ENCODE measurements at regions not wholly inside any gene's neighbourhood (a gene's known extent, or its start where the extent isn't known, plus 50 kb on each side); places are given as distances from the start of the nearest gene placed in this dataset.
"Not testable (repeated sequence)": the region's sequence is repeated elsewhere in the genome, so short reads cannot be mapped to it uniquely, and the experiment has no call there.

- not testable (repeated sequence) for DNase-seq (ENCODE audit: low spot score)
Observed at GRCh38 chr12:83696311-83696710, 1009.6 kb downstream of the TMTC2 start.

DNA sequence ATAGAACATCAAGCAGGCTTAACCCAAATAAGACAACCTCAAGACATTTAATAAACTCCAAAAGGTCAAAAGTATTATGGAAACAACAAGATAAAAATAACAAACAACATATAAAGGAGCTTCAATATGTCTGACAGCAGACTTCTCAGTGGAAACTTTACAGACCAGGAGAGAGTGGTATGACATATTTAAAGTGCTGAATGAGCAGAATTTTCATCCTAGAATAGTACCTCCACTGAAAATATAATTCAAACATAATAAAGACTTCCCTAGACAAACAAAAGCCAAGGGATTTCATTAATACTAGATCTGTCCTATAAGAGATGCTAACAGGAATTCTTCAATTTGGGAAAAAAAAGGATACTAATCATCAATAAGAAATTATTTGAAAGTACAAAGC, 1005.0 kb downstream of the TMTC2 start:
- no peak for DNase-seq (ENCODE audit: low spot score)

DNA sequence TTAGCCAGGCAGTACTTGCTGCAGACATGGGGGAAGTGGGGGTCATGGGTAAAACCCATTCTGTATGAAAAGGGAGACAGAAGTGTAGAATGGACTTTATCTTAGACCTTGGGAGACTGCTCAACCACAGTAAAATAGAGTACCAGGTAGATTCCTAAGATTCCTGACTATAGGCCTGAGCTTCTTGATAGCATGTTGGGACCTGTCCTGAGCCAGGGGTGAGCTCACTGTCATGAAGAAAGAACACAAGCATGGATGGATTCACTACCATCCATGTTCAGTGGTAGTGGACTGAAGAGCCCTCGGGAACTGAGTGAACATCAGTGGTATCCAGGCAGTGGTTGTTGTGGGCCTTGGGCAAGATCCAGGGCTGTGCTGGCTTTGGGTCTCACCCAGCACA, 1003.8 kb downstream of the TMTC2 start:
- DNase-seq (ENCODE audit: low spot score), result no peak

DNA sequence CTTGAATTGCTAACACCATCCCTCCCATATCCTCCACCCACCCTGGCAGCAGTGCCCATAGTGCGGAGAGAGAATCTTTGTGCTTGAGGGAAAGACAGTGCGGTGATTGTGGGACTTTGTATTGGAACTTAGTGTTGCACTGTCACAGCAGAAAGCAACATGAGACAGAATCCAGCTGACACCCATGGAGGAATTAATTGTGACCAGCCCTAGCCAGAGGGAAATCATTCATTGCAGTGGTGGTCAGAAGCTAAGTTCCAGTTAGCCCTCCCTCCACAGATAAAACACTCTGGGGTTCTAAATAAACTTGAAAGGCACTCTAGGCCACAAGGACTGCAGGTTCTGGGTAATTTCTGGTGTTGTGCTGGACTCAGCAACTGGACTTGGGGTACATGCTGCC, 1002.6 kb downstream of the TMTC2 start:
- no peak for DNase-seq (ENCODE audit: low spot score)

- no peak for DNase-seq (ENCODE audit: low spot score)
Observed at GRCh38 chr12:83676781-83677295, 990.1 kb downstream of the TMTC2 start.

- DNase-seq (ENCODE audit: low spot score), result no peak
Observed at GRCh38 chr12:83666690-83667089, 980.0 kb downstream of the TMTC2 start.

DNA sequence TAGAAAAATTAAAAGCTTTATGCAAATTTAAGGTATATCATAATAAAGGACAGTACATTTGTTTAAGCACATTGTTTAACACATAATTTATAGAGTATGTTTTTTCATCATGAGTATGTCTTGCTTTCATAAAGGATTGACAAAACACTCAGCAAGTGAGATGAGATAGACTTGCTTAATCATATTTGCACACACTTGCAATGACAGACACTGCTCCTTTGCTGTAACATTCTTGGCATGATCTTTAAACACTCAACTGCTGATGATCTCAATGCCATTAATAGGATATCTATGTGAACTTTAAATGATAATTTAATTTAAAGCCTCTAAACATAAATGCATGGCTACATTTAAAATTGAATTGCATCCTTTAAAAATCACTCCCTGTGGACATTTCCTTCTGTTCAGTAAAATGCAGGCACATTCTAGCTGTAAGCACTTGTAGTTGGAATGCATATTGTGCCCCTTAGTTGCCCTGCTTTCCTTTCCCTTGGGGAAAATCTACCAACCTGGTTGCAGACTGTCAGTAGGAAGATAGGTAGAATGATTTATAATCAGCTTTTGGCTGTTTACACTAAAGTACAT, 979.0 kb downstream of the TMTC2 start:
- no peak for DNase-seq (ENCODE audit: low spot score)

DNA sequence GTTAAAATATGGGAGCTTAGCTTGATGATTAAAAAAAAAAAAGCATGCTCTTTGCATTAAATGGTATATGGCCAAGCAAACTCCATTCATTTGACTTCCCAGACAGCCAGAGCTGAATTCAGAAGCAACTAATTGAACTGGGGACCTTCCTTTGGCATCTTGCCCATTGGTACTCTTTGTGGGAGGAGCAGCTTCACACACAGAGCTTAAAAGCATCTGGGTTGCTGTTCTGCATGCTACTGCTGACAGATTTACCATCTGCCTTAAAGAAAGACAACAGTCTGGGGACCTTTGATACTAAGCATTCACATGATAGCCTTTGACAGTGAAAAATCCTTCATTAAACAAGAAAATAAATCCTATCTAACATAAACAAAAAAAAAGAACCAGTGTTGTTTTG, 977.9 kb downstream of the TMTC2 start:
- DNase-seq (ENCODE audit: low spot score), result no peak

GRCh38 chr12:83660727-83661358, 974.1 kb downstream of the TMTC2 start:
- no peak for DNase-seq (ENCODE audit: low spot score)

DNA sequence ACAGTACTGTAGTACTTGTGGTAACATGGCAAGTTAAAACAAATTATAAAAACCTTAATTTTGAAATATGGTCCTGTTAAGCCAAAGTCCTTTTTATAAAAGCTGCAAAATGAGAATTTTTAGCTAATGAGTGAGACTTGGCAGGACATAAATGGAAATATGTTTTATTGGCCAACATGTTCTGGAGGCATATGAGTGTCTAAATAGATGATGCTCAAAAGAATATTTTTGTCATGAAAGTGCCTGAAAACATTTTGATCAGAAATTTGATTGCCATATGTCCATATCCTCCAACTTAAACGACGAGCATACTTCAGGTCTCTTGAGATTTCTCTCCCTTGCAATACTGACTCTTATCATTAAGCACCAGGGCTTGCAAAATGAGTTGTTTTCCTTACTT, 972.6 kb downstream of the TMTC2 start:
- DNase-seq (ENCODE audit: low spot score), result no peak

- no peak for DNase-seq (ENCODE audit: low spot score)
Observed at GRCh38 chr12:83656004-83656403, 969.3 kb downstream of the TMTC2 start.

DNA sequence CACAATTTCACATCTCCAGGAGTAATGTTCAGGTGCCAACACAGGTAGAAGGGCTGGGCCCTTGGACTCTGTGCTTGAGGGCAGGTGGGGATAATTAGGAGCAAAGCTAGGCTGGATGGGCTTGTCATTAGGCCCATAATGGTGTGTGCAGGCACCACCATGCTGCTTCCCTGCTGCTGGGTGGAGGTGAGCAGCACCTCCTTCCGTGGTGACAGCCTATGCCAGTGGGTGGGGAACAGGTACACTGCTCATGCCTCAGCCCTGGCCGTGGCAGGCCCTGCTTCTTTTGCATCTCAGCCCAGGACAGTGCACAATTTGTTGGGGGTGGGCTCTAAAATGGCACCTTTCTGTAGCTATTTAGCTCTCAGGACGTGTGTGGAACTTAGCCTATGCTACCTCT, 955.5 kb downstream of the TMTC2 start:
- no peak for DNase-seq (ENCODE audit: low spot score)

DNA sequence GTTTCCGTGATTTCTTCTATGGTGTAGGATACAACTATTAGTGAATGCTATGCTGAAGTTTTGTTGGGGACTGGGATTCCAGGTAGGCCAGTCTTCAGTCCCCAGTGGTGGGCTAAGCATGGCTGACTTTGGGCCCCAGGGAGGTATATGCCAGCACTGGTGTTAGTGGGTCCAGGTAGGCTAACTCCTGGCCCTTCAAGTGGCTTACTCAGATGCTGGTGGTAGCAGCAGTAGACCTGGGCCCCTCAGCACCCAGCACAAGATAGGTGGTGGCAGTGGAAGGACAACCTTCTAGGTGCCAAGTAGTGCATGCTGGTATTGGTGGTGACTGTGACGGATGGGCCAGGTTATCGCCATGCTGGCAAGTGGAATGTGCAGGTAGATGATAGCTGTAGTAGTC, 955.1 kb downstream of the TMTC2 start:
- DNase-seq (ENCODE audit: low spot score), result no peak

DNA sequence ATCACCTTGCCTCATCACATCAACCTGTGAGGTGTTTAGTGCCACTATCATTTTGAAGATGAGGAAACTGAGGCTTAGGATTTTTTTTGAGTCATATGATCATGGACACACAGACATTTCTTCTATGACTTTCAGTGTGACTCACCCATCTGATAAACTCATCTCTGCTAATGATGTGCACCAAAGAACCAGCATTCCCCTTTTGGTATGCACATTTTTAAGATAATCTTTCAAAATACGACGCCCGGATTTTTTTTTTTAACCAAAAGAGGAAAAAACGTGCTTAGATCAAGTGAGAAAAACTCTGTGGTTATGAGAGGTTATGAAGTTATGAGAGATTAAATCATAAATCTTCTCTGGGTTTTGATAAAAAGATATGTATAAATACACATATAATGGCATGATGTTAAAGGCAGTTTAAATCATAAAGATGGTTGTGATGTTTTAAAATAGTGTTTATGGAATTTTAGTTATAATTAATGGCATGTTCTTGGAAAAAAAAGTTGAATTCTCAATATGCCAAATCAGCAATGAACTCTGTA, 948.1 kb downstream of the TMTC2 start:
- DNase-seq (ENCODE audit: low spot score), result no peak

GRCh38 chr12:83630526-83630925, 943.8 kb downstream of the TMTC2 start:
- DNase-seq (ENCODE audit: low spot score), result no peak

GRCh38 chr12:83629931-83630330, 943.2 kb downstream of the TMTC2 start:
- no peak for DNase-seq (ENCODE audit: low spot score)

- DNase-seq (ENCODE audit: low spot score), result no peak
Observed at GRCh38 chr12:83622205-83622604, 935.5 kb downstream of the TMTC2 start.

- no peak for DNase-seq (ENCODE audit: low spot score)
Observed at GRCh38 chr12:83619973-83620372, 933.3 kb downstream of the TMTC2 start.

GRCh38 chr12:83615152-83615551, 928.4 kb downstream of the TMTC2 start:
- no peak for DNase-seq (ENCODE audit: low spot score)

DNA sequence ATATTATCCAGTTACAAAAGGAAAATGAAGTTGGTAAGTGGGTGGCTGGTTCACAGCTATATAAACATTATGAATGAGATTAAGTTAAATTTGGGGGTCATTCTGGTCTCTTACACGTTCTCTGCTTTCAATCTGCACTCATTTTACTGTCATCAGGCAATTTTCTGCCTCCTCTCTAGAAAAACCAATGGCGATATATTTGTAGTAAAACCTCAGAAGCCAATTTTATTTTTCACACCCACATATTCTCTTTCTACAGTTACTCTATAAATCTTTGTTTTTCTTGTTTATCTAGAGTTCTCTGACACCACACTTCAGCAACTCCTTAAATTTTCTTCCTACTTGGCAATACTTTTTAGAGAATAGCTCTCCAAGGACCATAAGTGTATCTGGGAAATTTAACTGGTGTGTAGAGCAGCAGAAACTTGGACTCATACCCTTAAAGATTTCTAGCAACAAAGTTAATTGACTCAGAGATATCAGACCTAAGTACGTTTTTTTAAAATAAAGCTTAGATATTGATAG, 926.9 kb downstream of the TMTC2 start:
- no peak for DNase-seq (ENCODE audit: low spot score)

- no peak for DNase-seq (ENCODE audit: low spot score)
Observed at GRCh38 chr12:83603106-83603505, 916.4 kb downstream of the TMTC2 start.

DNA sequence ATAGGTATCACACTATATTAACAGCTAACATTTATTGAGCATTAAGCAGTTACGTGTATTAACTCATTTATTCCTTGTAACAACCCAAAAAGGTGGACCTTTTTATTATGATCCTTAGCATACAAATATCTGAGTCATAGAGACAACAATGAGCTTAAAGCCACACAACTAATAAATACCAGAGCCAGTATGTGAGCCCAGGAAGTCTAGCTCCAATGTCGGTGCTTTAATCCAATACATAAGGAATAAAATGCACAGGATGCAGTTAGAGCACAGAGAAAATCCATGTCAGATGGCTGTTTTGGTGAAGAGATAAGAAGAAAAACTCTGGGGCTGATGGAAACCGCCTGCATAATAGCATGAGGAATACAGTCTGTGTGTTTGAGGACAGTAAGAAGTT, 888.6 kb downstream of the TMTC2 start:
- no peak for DNase-seq (ENCODE audit: low spot score)

DNA sequence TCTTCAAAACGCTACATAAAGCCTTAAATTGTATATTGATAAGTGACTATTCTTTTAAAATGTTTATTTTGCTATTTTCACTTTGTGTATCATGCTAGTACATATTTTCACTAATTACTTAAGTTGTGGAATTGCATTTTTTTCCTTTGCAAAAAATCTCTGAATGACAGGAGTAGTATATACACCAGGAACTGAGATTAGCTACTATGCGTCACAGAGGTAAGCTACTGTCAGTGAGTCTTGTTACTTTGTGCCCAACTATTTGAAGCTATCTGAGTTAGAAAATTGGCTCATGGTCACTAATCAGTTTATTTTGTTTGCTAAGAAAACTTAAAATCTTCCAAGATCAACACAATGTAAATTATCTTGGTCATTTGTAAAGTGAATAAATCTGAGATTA, 887.4 kb downstream of the TMTC2 start:
- DNase-seq (ENCODE audit: low spot score), result no peak

GRCh38 chr12:83573671-83574070, 887.0 kb downstream of the TMTC2 start:
- DNase-seq (ENCODE audit: low spot score), result no peak
